GM23338 (cell line): ENCODE measurements at regions not wholly inside any gene's neighbourhood (a gene's known extent, or its start where the extent isn't known, plus 50 kb on each side); places are given as distances from the start of the nearest gene placed in this dataset.

Source experiments
- CREB1 ChIP-seq: fragments of 250-450 bp; sonication (Bioruptor Pico); IDR thresholded peaks from 2 replicates; pipeline ENCODE4 v1.5.0; 2020; ENCODE audit warnings: low read depth, mild to moderate bottlenecking, moderate library complexity
- JUNB ChIP-seq: IDR thresholded peaks from one replicate; pipeline ENCODE4 v1.6.1; 2016; ENCODE audit warnings: antibody characterized with exemption; ENCODE audit not compliant: unreplicated experiment
- POLR2AphosphoS5 ChIP-seq: IDR thresholded peaks from 2 replicates; pipeline ENCODE4 v1.6.1; 2016; ENCODE audit warnings: antibody characterized with exemption, low read depth
- TF ChIP-seq, protein P1 (sequence below), 2 experiments: fragments of 200-600 bp in 1 of 2; sonication (generic) in 1 of 2; conservative IDR thresholded peaks; 2 replicates each; pipeline versions ENCODE4 v1.5.1 to v1.6.1; 2016 to 2017; ENCODE audit warnings: antibody characterized with exemption in 2 of 2, low read depth in 2 of 2, mild to moderate bottlenecking in 2 of 2, moderate library complexity in 1 of 2

DNA sequence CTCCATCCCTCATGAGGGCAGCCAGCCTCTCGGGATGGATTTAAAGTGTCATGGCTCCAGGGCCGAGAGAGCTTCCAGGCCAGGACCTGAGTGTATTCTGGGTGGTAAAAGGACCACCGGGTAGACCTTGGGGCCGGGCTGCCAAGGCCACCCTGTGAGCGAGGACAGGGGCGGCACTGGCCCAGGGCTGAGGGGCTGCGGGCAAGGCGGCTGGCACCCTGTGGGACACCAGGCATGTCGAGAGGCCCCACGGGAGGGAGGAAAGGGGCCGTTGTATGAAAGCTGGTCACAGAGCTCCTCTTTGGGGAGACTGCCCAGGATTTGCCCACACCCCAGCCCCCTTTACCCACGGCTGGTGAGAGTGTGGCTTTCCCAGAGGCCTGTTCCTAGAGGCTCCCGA lies 92.3 kb upstream of the RTL6 start:
- no peak for TF ChIP-seq POLR2AphosphoS5
- TF ChIP-seq, protein P1, sequence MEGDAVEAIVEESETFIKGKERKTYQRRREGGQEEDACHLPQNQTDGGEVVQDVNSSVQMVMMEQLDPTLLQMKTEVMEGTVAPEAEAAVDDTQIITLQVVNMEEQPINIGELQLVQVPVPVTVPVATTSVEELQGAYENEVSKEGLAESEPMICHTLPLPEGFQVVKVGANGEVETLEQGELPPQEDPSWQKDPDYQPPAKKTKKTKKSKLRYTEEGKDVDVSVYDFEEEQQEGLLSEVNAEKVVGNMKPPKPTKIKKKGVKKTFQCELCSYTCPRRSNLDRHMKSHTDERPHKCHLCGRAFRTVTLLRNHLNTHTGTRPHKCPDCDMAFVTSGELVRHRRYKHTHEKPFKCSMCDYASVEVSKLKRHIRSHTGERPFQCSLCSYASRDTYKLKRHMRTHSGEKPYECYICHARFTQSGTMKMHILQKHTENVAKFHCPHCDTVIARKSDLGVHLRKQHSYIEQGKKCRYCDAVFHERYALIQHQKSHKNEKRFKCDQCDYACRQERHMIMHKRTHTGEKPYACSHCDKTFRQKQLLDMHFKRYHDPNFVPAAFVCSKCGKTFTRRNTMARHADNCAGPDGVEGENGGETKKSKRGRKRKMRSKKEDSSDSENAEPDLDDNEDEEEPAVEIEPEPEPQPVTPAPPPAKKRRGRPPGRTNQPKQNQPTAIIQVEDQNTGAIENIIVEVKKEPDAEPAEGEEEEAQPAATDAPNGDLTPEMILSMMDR (conservative IDR thresholded peaks at IDR 0.05; ENCODE audit: low read depth in 2 of 2) = no peak
- no peak for TF ChIP-seq JUNB
- TF ChIP-seq CREB1 = no peak
